HEK293T (cell line): ENCODE measurements at regions not wholly inside any gene's neighbourhood (a gene's known extent, or its start where the extent isn't known, plus 50 kb on each side); places are given as distances from the start of the nearest gene placed in this dataset.

Experiments
- CTCF ChIA-PET: fragments of 350-600 bp; formaldehyde crosslinking; extraction: SDS; loops from one replicate; lab custom pipeline; 2021; ENCODE audit warnings: antibody characterized with exemption, inconsistent platforms; lab: Yijun Ruan, JAX
- POLR2A ChIA-PET: fragments of 350-600 bp; formaldehyde crosslinking; extraction: SDS; loops from one replicate; lab custom pipeline; 2020; ENCODE audit warnings: antibody characterized with exemption, inconsistent platforms; lab: Yijun Ruan, JAX
- DNase-seq: peaks from one replicate; pipeline ENCODE4 v3.0.0; 2012; ENCODE audit warnings: mixed read lengths; ENCODE audit errors: extremely low spot score
- ARNT ChIP-seq: fragments of 450-650 bp; IDR thresholded peaks from 2 replicates; pipeline ENCODE4 v1.6.1; 2017; ENCODE audit warnings: mild to moderate bottlenecking
- BHLHE40 ChIP-seq: fragments of 450-650 bp; IDR thresholded peaks from 2 replicates; pipeline ENCODE4 v1.6.1; 2016; ENCODE audit warnings: mild to moderate bottlenecking, moderate library complexity, borderline replicate concordance
- CTBP1 ChIP-seq: fragments of 450-650 bp; IDR thresholded peaks from 2 replicates; pipeline ENCODE4 v1.6.1; 2016; ENCODE audit warnings: borderline replicate concordance
- ELF4 ChIP-seq: fragments of 450-650 bp; IDR thresholded peaks from 2 replicates; pipeline ENCODE4 v1.6.1; 2017; ENCODE audit warnings: antibody characterized with exemption
- FOXA1 ChIP-seq: fragments of 450-650 bp; IDR thresholded peaks from 2 replicates; pipeline ENCODE4 v1.6.1; 2016; ENCODE audit warnings: mild to moderate bottlenecking
- FOXK2 ChIP-seq: fragments of 450-650 bp; IDR thresholded peaks from 2 replicates; pipeline ENCODE4 v1.6.1; 2016; ENCODE audit warnings: mild to moderate bottlenecking
- FOXM1 ChIP-seq: fragments of 450-650 bp; IDR thresholded peaks from 2 replicates; pipeline ENCODE4 v1.6.1; 2017; ENCODE audit warnings: mild to moderate bottlenecking, borderline replicate concordance
- HDGF ChIP-seq: fragments of 450-650 bp; IDR thresholded peaks from 2 replicates; pipeline ENCODE4 v1.6.1; 2017; ENCODE audit warnings: antibody characterized with exemption, borderline replicate concordance
- L3MBTL2 ChIP-seq: fragments of 450-650 bp; conservative IDR thresholded peaks from 2 replicates; pipeline ENCODE4 v1.6.1; 2016; ENCODE audit warnings: mild to moderate bottlenecking
- LEF1 ChIP-seq: fragments of 450-650 bp; IDR thresholded peaks from 2 replicates; pipeline ENCODE4 v1.6.1; 2017; ENCODE audit warnings: mild to moderate bottlenecking, borderline replicate concordance
- NFRKB ChIP-seq: fragments of 450-650 bp; IDR thresholded peaks from 2 replicates; pipeline ENCODE4 v1.6.1; 2016; ENCODE audit warnings: mild to moderate bottlenecking, moderate library complexity
- SP1 ChIP-seq: fragments of 450-650 bp; IDR thresholded peaks from 2 replicates; pipeline ENCODE4 v1.6.1; 2017
- SUZ12 ChIP-seq: fragments of 450-650 bp; IDR thresholded peaks from 2 replicates; pipeline ENCODE4 v1.6.1; 2016; ENCODE audit warnings: mild to moderate bottlenecking
- TARDBP ChIP-seq: fragments of 450-650 bp; IDR thresholded peaks from 2 replicates; pipeline ENCODE4 v1.6.1; 2016
- ZNF384 ChIP-seq: fragments of 450-650 bp; IDR thresholded peaks from 2 replicates; pipeline ENCODE4 v1.6.1; 2016
- TF ChIP-seq, protein P1 (sequence below): fragments of 450-650 bp; IDR thresholded peaks from 2 replicates; pipeline ENCODE4 v1.6.1; 2016

DNA sequence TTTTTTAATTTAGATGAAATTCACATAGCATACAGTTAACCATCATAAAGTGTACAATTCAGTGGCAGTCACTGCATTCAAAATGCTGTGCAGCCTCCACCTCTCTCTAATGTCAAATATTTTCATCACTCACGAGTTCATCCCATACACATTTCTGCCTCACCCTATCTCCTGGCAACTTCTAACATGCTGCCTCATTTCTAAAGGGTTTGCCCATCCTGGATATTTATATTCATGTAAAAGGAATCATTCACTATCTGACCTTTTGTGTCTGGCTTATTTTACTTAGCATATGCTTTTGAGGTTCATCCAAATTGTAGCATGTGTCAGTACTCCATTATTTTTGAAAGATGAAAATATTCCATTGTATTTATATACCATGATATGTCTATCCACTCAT lies 286.9 kb upstream of the VSTM2A start:
- CTCF ChIA-PET: no interaction called here
- DNase-seq: no peak
- POLR2A ChIA-PET: no interaction called here
- TF ChIP-seq HDGF (no peak), TARDBP (no peak), LEF1 (no peak)
- TF ChIP-seq, protein P1, sequence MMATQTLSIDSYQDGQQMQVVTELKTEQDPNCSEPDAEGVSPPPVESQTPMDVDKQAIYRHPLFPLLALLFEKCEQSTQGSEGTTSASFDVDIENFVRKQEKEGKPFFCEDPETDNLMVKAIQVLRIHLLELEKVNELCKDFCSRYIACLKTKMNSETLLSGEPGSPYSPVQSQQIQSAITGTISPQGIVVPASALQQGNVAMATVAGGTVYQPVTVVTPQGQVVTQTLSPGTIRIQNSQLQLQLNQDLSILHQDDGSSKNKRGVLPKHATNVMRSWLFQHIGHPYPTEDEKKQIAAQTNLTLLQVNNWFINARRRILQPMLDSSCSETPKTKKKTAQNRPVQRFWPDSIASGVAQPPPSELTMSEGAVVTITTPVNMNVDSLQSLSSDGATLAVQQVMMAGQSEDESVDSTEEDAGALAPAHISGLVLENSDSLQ: no peak

DNA sequence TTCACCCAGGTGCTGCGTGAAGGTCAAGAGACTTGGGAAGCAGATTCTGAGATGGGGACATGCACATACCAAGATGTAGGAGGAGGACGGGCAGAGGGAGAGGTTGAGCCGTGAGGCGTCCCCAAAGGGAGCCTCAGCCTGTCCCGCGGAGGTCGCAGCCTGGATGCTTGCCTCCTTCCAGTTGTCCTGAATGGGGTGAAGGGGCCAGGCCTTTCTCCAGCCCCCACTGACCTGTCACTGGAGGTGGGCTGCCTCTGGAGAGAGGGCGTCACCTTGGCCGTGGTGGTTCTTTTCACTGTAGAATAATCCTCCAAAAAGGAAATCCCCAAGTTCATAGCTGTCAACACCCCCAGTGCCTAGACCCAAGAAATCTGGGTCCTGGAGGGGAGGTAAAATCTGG lies 283.0 kb upstream of the VSTM2A start:
- POLR2A ChIA-PET: no interaction called here
- TF ChIP-seq FOXM1 (no peak), TARDBP (no peak), SP1 (no peak), ELF4 (no peak), CTBP1 (no peak), ARNT (no peak), HDGF (no peak), FOXA1 (no peak), BHLHE40 (no peak), FOXK2 (no peak), SUZ12 (no peak), NFRKB (no peak), LEF1 (no peak), L3MBTL2 (no peak)
- TF ChIP-seq, protein P1: no peak
- no peak for DNase-seq
- CTCF ChIA-PET: interaction anchor here (0.6 kb wide), 1 partner anchor 313 kb away, joined by 3 read pairs; no protein-coding TSS in a partner anchor

DNA sequence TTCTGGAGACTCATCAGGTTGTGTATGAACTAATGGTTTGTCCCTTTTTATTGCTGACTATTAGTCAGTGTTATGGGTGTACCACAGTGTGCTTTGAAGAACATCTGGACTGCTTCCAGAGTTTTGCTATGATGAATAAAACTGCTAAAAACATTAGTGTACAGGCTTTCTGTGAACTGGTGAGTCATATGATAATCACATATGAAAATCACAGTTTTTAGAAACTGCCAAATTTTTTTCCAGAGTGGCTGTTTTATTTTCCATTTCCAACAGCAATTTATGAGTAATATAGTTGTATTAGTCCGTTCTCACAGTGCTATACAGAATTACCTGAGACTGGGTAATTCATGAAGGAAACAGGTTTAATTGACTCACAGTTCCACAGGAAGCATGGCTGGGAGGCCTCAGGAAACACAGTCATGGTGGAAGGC lies 281.2 kb upstream of the VSTM2A start:
- DNase-seq: no peak
- ChIA-PET POLR2A (no interaction called here), CTCF (no interaction called here)

DNA sequence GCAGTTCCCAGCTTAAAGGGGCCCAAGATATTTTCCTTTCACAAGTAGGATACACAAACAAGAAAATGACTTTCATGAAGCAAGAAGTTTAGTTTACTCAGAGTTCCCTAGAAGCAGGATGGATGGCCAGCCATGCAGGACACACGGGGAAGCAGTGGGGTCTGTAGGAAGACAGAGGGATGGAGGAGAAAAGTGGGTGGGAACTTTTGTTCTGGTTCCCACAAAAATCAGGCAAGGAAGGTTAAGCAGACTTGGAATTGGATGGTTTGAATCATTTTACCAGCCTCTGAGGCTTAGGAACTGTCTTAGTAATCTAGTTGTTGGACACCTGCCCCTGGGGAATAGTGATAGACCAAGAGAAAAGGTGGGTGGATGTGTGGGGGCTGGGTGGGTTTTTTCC lies 263.3 kb upstream of the VSTM2A start:
- POLR2A ChIA-PET: no interaction called here
- no peak for DNase-seq
- TF ChIP-seq SUZ12 (no peak), ARNT (no peak), NFRKB (no peak), FOXM1 (no peak), HDGF (no peak), FOXK2 (no peak), SP1 (no peak), CTBP1 (no peak), ELF4 (no peak), BHLHE40 (no peak), ZNF384 (no peak), L3MBTL2 (no peak), LEF1 (no peak), FOXA1 (no peak), TARDBP (no peak)
- TF ChIP-seq, protein P1: no peak
- CTCF ChIA-PET: no interaction called here

More for the DNA sequence above, 281.2 kb upstream of the VSTM2A start:
- TF ChIP-seq SUZ12 (no peak), ZNF384 (no peak), ELF4 (no peak), TARDBP (no peak), FOXK2 (no peak), HDGF (no peak), NFRKB (no peak), BHLHE40 (no peak), L3MBTL2 (no peak), LEF1 (no peak), ARNT (no peak), FOXA1 (no peak), FOXM1 (no peak)
- TF ChIP-seq, protein P1: no peak

DNA sequence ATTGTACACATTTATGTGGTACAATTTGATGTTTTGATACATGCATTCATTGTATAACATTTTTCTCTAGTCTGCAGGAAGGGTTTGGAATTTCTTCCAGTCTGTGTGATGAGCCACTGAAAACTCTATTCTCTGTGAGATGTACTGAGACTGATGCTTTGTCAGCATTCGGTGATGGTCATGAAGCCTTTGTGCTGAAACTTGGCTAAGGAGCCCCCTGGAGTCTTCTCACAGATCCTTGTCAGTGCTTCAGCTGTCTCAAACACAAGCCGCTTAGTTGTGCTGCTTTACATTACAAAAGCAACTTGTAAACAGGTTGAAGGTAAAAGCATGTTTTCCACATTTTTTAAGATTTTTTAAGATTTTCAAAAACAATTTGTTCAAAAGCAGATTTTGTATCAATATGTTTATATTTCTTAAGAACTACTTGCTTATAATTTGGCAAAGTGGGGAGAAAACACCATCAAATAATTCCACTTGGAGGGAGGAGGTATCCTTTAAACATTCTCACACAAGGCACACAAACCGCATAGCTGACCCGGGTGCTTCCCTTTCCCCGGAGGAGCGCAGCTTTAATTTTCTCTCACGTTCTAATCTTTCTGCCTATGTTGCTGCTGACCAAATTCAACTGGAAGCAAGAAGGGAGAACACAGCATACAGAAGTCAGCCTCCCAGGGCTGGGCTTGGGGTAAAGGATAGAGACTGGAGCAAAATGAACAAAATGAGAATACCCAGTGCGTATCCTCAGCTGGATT lies 249.8 kb upstream of the VSTM2A start:
- POLR2A ChIA-PET: no interaction called here

More for the DNA sequence above, 249.8 kb upstream of the VSTM2A start:
- CTCF ChIA-PET: no interaction called here
- DNase-seq: no peak
- TF ChIP-seq FOXA1 (no peak), ZNF384 (no peak), TARDBP (no peak), FOXK2 (no peak), BHLHE40 (no peak), ELF4 (no peak), SP1 (no peak), ARNT (no peak), HDGF (no peak), CTBP1 (no peak), NFRKB (no peak)
- TF ChIP-seq, protein P1: no peak
